OCI-LY7 (cell line): ENCODE measurements at regions not wholly inside any gene's neighbourhood (a gene's known extent, or its start where the extent isn't known, plus 50 kb on each side); places are given as distances from the start of the nearest gene placed in this dataset.

Experiments
- BruUV-seq: library from RNA; stranded (reverse); fragments of 400-500 nt; replicated peaks from 2 replicates; lab custom pipeline; 2021; lab: Mats Ljungman, UMichigan
- CTCF ChIA-PET: fragments of 300-600 bp; sonication (Branson Sonifier 250); formaldehyde crosslinking; loops from one replicate; lab custom pipeline; 2022; ENCODE audit warnings: antibody characterized with exemption; ENCODE audit not compliant: unreplicated experiment; lab: Charles Lee
- POLR2A ChIA-PET: fragments of 300-600 bp; sonication (Branson Sonifier 250); formaldehyde crosslinking; loops from one replicate; lab custom pipeline; 2022; ENCODE audit warnings: antibody characterized with exemption; lab: Charles Lee
- DNase-seq: peaks from one replicate; pipeline ENCODE4 v3.0.0-alpha.2; 2015; ENCODE audit warnings: low spot score
- H2AFZ ChIP-seq: fragments of 200-600 bp; sonication (generic), shearing (Covaris generic); 2 replicates; pipeline ENCODE4 v1.6.1; 2014; ENCODE audit warnings: mild to moderate bottlenecking, antibody characterized with exemption, low read length, moderate library complexity
- H3K27ac ChIP-seq: fragments of 200-600 bp; sonication (generic); 2 replicates; pipeline ENCODE4 v1.5.1; 2014; ENCODE audit warnings: mixed run types, low read depth, mild to moderate bottlenecking, moderate library complexity, low read length, inconsistent platforms; ENCODE audit not compliant: poor library complexity, severe bottlenecking
- H3K36me3 ChIP-seq: fragments of 200-600 bp; sonication (generic); 2 replicates; pipeline ENCODE4 v1.6.1; 2014; ENCODE audit warnings: mild to moderate bottlenecking, antibody characterized with exemption, low read length, moderate library complexity, mixed read lengths; ENCODE audit not compliant: insufficient read depth
- H3K4me1 ChIP-seq: fragments of 200-600 bp; sonication (generic); 2 replicates; pipeline ENCODE4 v1.5.1; 2014; ENCODE audit warnings: mild to moderate bottlenecking, low read length; ENCODE audit not compliant: insufficient read depth, poor library complexity, severe bottlenecking
- H3K4me2 ChIP-seq: fragments of 200-600 bp; sonication (generic); 2 replicates; pipeline ENCODE4 v1.6.1; 2014; ENCODE audit warnings: mild to moderate bottlenecking, low read length
- H3K4me3 ChIP-seq: fragments of 200-600 bp; sonication (generic); 2 replicates; pipeline ENCODE4 v1.5.1; 2014; ENCODE audit warnings: mild to moderate bottlenecking, low read depth, low read length; ENCODE audit not compliant: poor library complexity, severe bottlenecking
- H3K79me2 ChIP-seq: fragments of 200-600 bp; sonication (generic); 2 replicates; pipeline ENCODE4 v1.6.1; 2016; ENCODE audit warnings: low read depth, mild to moderate bottlenecking, low read length, moderate library complexity, mixed read lengths; ENCODE audit not compliant: insufficient read depth
- H3K9me2 ChIP-seq: fragments of 200-600 bp; sonication (generic); 2 replicates; pipeline ENCODE4 v1.6.1; 2016; ENCODE audit warnings: mild to moderate bottlenecking, low read length, mixed read lengths; ENCODE audit not compliant: insufficient read depth
- H3K9me3 ChIP-seq: fragments of 200-600 bp; sonication (generic); 2 replicates; pipeline ENCODE4 v1.6.1; 2014; ENCODE audit warnings: mild to moderate bottlenecking, mixed run types, low read length, mixed read lengths
- H4K20me1 ChIP-seq: fragments of 200-600 bp; sonication (generic); 2 replicates; pipeline ENCODE4 v1.6.1; 2014; ENCODE audit warnings: mild to moderate bottlenecking, antibody characterized with exemption, low read length, moderate library complexity, mixed read lengths; ENCODE audit not compliant: insufficient read depth
- EZH2phosphoT487 ChIP-seq: fragments of 200-600 bp; sonication (generic); IDR thresholded peaks from 2 replicates; pipeline ENCODE4 v1.6.1; 2018; ENCODE audit warnings: low read depth, borderline replicate concordance, mild to moderate bottlenecking, mixed run types, antibody characterized with exemption, low read length, moderate library complexity, mixed read lengths
- intact Hi-C: fragments of 100-400 bp; cut with micrococcal nuclease; formaldehyde crosslinking; loops from one replicate; pipeline ENCODE4 v1.10.0; 2022; ENCODE audit not compliant: unreplicated experiment
- TF ChIP-seq, protein P1 (sequence below): fragments of 200-600 bp; sonication (generic); conservative IDR thresholded peaks from 2 replicates; pipeline ENCODE4 v1.5.1; 2014; ENCODE audit warnings: mild to moderate bottlenecking, antibody characterized with exemption, low read length, moderate library complexity, mixed read lengths

DNA sequence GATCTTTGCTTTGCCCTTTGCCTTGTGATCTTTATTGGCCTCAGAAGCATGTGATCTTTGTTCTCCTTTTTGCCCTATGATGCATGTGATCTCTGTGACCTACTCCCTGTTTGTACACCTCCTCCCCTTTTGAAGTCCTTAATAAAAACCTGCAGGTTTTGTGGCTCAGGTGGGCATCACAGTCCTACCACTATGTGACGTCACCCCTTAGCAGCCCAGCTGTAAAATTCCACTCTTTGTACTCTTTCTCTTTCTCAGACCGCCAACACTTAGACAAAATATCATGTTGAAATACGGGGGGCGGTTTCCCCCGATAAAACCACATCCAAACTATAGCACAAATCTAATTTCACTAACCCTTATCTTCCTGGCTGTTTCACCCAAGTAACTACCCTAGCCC, 76.7 kb upstream of the RAPGEF4 start:
- Histone ChIP-seq H3K9me3 (no peaks in the 10 kb centered on the region), H3K27ac (no peak overlapping the region), H4K20me1 (no peaks in the 10 kb centered on the region), H2AFZ (no peak overlapping the region), H3K9me2 (no peaks in the 10 kb centered on the region), H3K36me3 (no peaks in the 10 kb centered on the region), H3K4me2 (no peak overlapping the region), H3K4me3 (no peak overlapping the region), H3K79me2 (no peaks in the 10 kb centered on the region), H3K4me1 (no peaks in the 10 kb centered on the region)
- CTCF ChIA-PET, result no interaction called here
- BruUV-seq, result no TSS peak
- POLR2A ChIA-PET, result no interaction called here
- no peak for DNase-seq
- intact Hi-C loops, result no loop called here
- TF ChIP-seq, protein P1, sequence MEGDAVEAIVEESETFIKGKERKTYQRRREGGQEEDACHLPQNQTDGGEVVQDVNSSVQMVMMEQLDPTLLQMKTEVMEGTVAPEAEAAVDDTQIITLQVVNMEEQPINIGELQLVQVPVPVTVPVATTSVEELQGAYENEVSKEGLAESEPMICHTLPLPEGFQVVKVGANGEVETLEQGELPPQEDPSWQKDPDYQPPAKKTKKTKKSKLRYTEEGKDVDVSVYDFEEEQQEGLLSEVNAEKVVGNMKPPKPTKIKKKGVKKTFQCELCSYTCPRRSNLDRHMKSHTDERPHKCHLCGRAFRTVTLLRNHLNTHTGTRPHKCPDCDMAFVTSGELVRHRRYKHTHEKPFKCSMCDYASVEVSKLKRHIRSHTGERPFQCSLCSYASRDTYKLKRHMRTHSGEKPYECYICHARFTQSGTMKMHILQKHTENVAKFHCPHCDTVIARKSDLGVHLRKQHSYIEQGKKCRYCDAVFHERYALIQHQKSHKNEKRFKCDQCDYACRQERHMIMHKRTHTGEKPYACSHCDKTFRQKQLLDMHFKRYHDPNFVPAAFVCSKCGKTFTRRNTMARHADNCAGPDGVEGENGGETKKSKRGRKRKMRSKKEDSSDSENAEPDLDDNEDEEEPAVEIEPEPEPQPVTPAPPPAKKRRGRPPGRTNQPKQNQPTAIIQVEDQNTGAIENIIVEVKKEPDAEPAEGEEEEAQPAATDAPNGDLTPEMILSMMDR, result no peak
- no peak for TF ChIP-seq EZH2phosphoT487

DNA sequence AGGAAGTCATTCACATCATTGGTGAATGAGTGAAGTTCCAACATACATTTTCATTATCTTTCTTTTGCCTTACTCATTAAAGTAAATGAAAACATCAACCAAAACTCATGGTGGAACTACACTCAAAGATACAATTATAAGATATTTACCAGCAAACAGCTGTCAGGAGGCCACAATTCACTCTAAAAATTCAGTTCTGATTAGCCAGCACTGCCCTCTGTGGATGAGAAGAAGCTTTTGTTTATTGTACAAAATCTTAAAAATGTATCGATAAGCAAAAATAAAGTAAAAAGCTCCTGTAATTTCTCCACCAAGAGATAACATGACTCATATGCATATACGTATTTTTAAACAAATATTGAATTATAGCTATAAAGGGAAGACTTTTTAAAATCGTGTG, 73.5 kb upstream of the RAPGEF4 start:
- intact Hi-C loops, result no loop called here
- CTCF ChIA-PET, result interaction anchor here (0.6 kb wide), 1 partner anchor 112 kb away, joined by 3 read pairs; no protein-coding TSS in a partner anchor
- no TSS peak for BruUV-seq
- H4K20me1 ChIP-seq, result no peaks in the 10 kb centered on the region
- no peak for DNase-seq
- H3K27ac ChIP-seq, result no peak overlapping the region
- H3K4me1 ChIP-seq, result no peaks in the 10 kb centered on the region
- no peak overlapping the region for H2AFZ ChIP-seq
- TF ChIP-seq, protein P1, result no peak
- TF ChIP-seq EZH2phosphoT487, result no peak
- no peaks in the 10 kb centered on the region for H3K79me2 ChIP-seq
- H3K9me2 ChIP-seq, result no peaks in the 10 kb centered on the region
- no peaks in the 10 kb centered on the region for H3K9me3 ChIP-seq
- no peak overlapping the region for H3K4me3 ChIP-seq
- H3K4me2 ChIP-seq, result no peak overlapping the region
- POLR2A ChIA-PET, result no interaction called here
- H3K36me3 ChIP-seq, result no peaks in the 10 kb centered on the region

DNA sequence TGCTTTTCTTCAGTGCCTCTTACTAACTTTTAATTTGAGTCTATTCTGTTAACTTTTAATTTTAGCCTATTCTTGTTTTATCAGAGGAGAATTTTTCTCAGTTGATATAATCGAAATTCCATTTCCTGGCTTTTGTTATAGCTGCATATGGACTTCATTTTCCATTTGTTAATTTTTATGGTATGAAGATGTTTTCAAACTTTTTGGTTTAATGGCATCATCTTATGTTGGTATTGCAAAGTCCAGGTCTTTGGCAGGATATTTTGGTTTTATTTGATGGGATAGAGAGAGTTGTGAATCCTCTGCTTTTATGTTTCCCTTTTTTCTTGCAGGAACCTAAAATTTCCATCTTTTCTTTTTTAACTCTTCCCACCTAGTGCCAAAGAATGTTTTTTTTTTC, 70.9 kb upstream of the RAPGEF4 start:
- no peak for DNase-seq
- CTCF ChIA-PET, result no interaction called here
- TF ChIP-seq, protein P1, result no peak
- TF ChIP-seq EZH2phosphoT487, result no peak
- BruUV-seq, result no TSS peak
- H3K36me3 ChIP-seq, result no peaks in the 10 kb centered on the region
- H3K27ac ChIP-seq, result no peak overlapping the region
- no peak overlapping the region for H2AFZ ChIP-seq
- no peaks in the 10 kb centered on the region for H3K9me2 ChIP-seq
- H3K4me3 ChIP-seq, result no peak overlapping the region
- H3K79me2 ChIP-seq, result no peaks in the 10 kb centered on the region
- H3K4me1 ChIP-seq, result no peaks in the 10 kb centered on the region
- no peak overlapping the region for H3K4me2 ChIP-seq
- no peaks in the 10 kb centered on the region for H3K9me3 ChIP-seq
- intact Hi-C loops, result no loop called here
- POLR2A ChIA-PET, result no interaction called here
- no peaks in the 10 kb centered on the region for H4K20me1 ChIP-seq
